ENCODE measurements at regions not wholly inside any gene's neighbourhood (a gene's known extent, or its start where the extent isn't known, plus 50 kb on each side); places are given as distances from the start of the nearest gene placed in this dataset.

DNA sequence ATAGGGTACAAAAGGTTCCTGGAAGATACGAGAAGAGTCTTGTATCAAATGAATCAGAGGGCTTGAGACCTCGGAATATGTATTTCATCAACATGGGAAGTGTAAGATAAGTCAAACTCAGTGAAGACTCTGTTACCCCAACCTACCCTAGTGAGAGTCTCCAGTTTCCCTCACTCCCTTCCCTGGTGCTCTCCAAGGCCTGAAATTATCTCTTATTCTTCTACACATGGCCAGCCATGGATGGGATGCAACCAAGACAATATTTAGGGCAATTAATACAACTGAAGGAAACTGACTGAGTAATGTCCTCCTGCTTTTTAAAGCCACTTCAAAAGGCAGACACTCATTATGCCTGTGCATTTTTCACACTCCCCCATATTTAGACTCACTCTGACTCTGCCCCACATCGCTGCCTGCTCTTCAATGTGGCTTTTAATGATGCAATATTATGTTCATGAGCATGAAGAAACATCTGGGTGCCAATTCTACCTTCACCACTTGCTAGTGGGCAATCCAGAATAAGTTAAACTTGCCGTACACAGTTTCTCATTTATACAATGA lies 137.1 kb upstream of the THBS1 start:
- no peaks in the 10 kb centered on the region for H3K9me3 ChIP-seq
- no peak overlapping the region for H3K4me2 ChIP-seq
- ChIA-PET POLR2A (no interaction called here), CTCF (no interaction called here)
- H3K4me3 ChIP-seq = no peak overlapping the region
- WGBS (ENCODE audit: missing lambda C conversion rate) = 91% methylated on average over 4 of the region's 4 CpGs
- DNase-seq (ENCODE audit: low read depth in 1 of 2, low spot score in 1 of 2) (no peak), FAIRE-seq (no peak), ATAC-seq (no peak)
- TF ChIP-seq CBX8 (IDR thresholded peaks at IDR 0.05) (no peak), CHD2 (IDR thresholded peaks at IDR 0.05; ENCODE audit: low read length, partially characterized antibody) (no peak), TFCP2L1 (CRISPR knock-in tag; IDR thresholded peaks at IDR 0.05) (no peak), KDM1A (IDR thresholded peaks at IDR 0.05; ENCODE audit: low read depth) (no peak), CEBPB (IDR thresholded peaks at IDR 0.05) (no peak), ESRRA (IDR thresholded peaks at IDR 0.05; ENCODE audit: borderline replicate concordance, low read length) (no peak), ZFP36 (IDR thresholded peaks at IDR 0.05; ENCODE audit: borderline replicate concordance, partially characterized antibody) (no peak), MYC (IDR thresholded peaks at IDR 0.05; ENCODE audit: borderline replicate concordance, low read length) (no peak), ZC3H11A (IDR thresholded peaks at IDR 0.05) (no peak), RNF2 (IDR thresholded peaks at IDR 0.05; ENCODE audit: borderline replicate concordance, low read depth) (no peak), CBX2 (IDR thresholded peaks at IDR 0.05; ENCODE audit: borderline replicate concordance, low read depth) (no peak), NPAS2 (CRISPR knock-in tag; IDR thresholded peaks at IDR 0.05; ENCODE audit: borderline replicate concordance) (no peak), FOXS1 (CRISPR knock-in tag; IDR thresholded peaks at IDR 0.05) (no peak), BHLHE40 (IDR thresholded peaks at IDR 0.05; ENCODE audit: low read depth, low read length) (no peak), ZNF302 (CRISPR knock-in tag; IDR thresholded peaks at IDR 0.05) (no peak)
- TF ChIP-seq, protein P1, sequence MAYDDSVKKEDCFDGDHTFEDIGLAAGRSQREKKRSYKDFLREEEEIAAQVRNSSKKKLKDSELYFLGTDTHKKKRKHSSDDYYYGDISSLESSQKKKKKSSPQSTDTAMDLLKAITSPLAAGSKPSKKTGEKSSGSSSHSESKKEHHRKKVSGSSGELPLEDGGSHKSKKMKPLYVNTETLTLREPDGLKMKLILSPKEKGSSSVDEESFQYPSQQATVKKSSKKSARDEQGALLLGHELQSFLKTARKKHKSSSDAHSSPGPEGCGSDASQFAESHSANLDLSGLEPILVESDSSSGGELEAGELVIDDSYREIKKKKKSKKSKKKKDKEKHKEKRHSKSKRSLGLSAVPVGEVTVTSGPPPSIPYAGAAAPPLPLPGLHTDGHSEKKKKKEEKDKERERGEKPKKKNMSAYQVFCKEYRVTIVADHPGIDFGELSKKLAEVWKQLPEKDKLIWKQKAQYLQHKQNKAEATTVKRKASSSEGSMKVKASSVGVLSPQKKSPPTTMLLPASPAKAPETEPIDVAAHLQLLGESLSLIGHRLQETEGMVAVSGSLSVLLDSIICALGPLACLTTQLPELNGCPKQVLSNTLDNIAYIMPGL (CRISPR knock-in tag; IDR thresholded peaks at IDR 0.05; ENCODE audit: borderline replicate concordance) = no peak
- TF ChIP-seq, protein P2, sequence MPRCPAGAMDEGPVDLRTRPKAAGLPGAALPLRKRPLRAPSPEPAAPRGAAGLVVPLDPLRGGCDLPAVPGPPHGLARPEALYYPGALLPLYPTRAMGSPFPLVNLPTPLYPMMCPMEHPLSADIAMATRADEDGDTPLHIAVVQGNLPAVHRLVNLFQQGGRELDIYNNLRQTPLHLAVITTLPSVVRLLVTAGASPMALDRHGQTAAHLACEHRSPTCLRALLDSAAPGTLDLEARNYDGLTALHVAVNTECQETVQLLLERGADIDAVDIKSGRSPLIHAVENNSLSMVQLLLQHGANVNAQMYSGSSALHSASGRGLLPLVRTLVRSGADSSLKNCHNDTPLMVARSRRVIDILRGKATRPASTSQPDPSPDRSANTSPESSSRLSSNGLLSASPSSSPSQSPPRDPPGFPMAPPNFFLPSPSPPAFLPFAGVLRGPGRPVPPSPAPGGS (IDR thresholded peaks at IDR 0.05) = no peak
- no peak overlapping the region for H3K27ac ChIP-seq
- peaks cover 4% of the 10 kb centered on the region; the same call in 2 of the 3 replicates for H3K4me1 ChIP-seq

DNA sequence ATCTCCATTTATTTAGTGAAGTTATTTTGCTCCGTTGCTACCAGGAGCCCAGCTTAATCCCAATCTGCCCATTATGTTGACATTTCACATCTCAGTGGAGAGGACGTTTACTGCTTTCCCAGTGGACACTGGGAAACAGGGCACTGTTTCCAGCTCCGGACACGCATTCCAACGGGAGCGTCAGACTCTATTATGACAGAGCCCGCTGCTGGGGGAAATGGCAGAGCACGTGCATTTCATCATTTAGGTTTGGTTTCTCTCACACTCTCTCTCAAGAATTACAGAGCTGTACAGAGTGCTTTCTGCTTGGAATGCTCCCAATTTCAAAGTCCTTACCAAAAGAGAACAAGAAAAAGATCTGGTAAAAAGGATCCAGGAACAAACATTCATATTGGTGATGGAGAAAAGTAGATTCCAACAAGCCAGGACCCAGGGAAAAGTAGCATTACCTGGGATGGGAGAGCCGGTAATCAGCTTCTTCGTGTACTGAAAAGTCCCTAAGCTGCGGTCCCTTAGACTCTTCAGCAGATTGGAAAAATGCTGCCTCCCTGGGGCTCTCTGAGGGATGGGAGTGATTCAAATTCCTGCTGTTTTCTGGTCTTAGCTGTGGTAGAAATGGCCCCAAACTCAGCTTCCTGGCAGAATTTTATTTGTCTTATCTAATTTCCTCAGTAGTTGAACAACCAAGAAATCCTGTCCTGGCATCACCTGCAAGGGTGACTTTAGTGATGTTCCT lies 136.0 kb upstream of the THBS1 start:
- no peak for FAIRE-seq
- Histone ChIP-seq H3K27ac (no peak overlapping the region), H3K4me2 (no peak overlapping the region), H3K4me3 (no peak overlapping the region), H3K4me1 (peaks cover 4% of the 10 kb centered on the region; the same call in 2 of the 3 replicates), H3K9me3 (no peaks in the 10 kb centered on the region)
- no peak for ATAC-seq
- no peak for TF ChIP-seq EHMT2 (IDR thresholded peaks at IDR 0.05; ENCODE audit: low read depth)
- TF ChIP-seq, protein P1 (CRISPR knock-in tag; IDR thresholded peaks at IDR 0.05; ENCODE audit: borderline replicate concordance) = no peak
- TF ChIP-seq BHLHE40 (IDR thresholded peaks at IDR 0.05; ENCODE audit: low read depth, low read length) = no peak
- TF ChIP-seq HDAC2 (IDR thresholded peaks at IDR 0.05) = no peak
- no peak for TF ChIP-seq ZFP36 (IDR thresholded peaks at IDR 0.05; ENCODE audit: borderline replicate concordance, partially characterized antibody)
- no peak for TF ChIP-seq FOSL2 (IDR thresholded peaks at IDR 0.05)
- TF ChIP-seq FOSL2 (CRISPR knock-in tag; IDR thresholded peaks at IDR 0.05) = no peak
- no peak for TF ChIP-seq RAD21 (conservative IDR thresholded peaks at IDR 0.05 in 1 of 2, IDR thresholded peaks at IDR 0.05 in 1 of 2)
- no peak for TF ChIP-seq HEYL (CRISPR knock-in tag; IDR thresholded peaks at IDR 0.05)
- no peak for TF ChIP-seq PHF8 (IDR thresholded peaks at IDR 0.05; ENCODE audit: borderline replicate concordance, low read depth)
- no peak for TF ChIP-seq HOXB13 (CRISPR knock-in tag; IDR thresholded peaks at IDR 0.05; ENCODE audit: low read depth)
- no peak for TF ChIP-seq CBX8 (IDR thresholded peaks at IDR 0.05)
- TF ChIP-seq JUNB (IDR thresholded peaks at IDR 0.05) = no peak
- TF ChIP-seq TFCP2L1 (CRISPR knock-in tag; IDR thresholded peaks at IDR 0.05) = no peak
- no peak for TF ChIP-seq NR3C1 (IDR thresholded peaks at IDR 0.05)
- TF ChIP-seq ZSCAN20 (CRISPR knock-in tag; IDR thresholded peaks at IDR 0.05) = no peak
- TF ChIP-seq MAFK (IDR thresholded peaks at IDR 0.05; ENCODE audit: partially characterized antibody) = no peak
- no peak for TF ChIP-seq FOSB (CRISPR knock-in tag; IDR thresholded peaks at IDR 0.05)
- ChIA-PET CTCF (no interaction called here), POLR2A (no interaction called here)
- WGBS (ENCODE audit: missing lambda C conversion rate) = 82% methylated on average over 11 of the region's 11 CpGs
- DNase-seq (ENCODE audit: low read depth in 1 of 2, low spot score in 1 of 2) = no peak

Data from A549 (cell line).